HCT116 (cell line): ENCODE measurements at regions not wholly inside any gene's neighbourhood (a gene's known extent, or its start where the extent isn't known, plus 50 kb on each side); places are given as distances from the start of the nearest gene placed in this dataset.

ENCODE experiments used
- ATAC-seq: fragments of 200-7000 bp; cut with Tn5 transposase; 2 replicates; pipeline ENCODE4 v1.9.1; 2020; ENCODE audit warnings: mild to moderate bottlenecking, moderate library complexity
- BruUV-seq: library from RNA; stranded (reverse); fragments of 400-500 nt; replicated peaks from 2 replicates; lab custom pipeline; 2021; lab: Mats Ljungman, UMichigan
- CTCF ChIA-PET: fragments of 300-600 bp; sonication (Branson Sonifier 250); formaldehyde crosslinking; loops from one replicate; lab custom pipeline; 2021; ENCODE audit warnings: antibody characterized with exemption; lab: Charles Lee
- POLR2A ChIA-PET: fragments of 300-600, 350-600 bp; sonication (Branson Sonifier 250); formaldehyde crosslinking; loops from one replicate; lab custom pipeline; 2021; ENCODE audit warnings: antibody characterized with exemption; lab: Charles Lee
- RAD21 ChIA-PET, 2 experiments: fragments of 300-600 bp; sonication (Branson Sonifier 250); formaldehyde crosslinking; loops; one replicate each; lab custom pipeline; 2023; ENCODE audit warnings: low total read pairs in 2 of 2; ENCODE audit not compliant: uncharacterized antibody in 2 of 2, unreplicated experiment in 2 of 2, low non-redundant PET in 1 of 2; lab: Charles Lee
- DNase-seq: peaks from one replicate; pipeline ENCODE4 v3.0.0-alpha.2; 2010; ENCODE audit warnings: low read depth, low spot score
- H2AFZ ChIP-seq: fragments of 200-600 bp; shearing (Covaris generic), sonication (generic); 2 replicates; pipeline ENCODE4 v1.6.1; 2017; ENCODE audit warnings: low read depth, mixed run types, mixed read lengths, antibody characterized with exemption, low read length; ENCODE audit not compliant: poor library complexity, severe bottlenecking
- H3K27ac ChIP-seq: 2 replicates; pipeline ENCODE4 v1.5.1; 2012; ENCODE audit warnings: low read depth, low read length
- H3K27me3 ChIP-seq: fragments of 200-600 bp; sonication (generic); 2 replicates; pipeline ENCODE4 v1.6.1; 2016; ENCODE audit warnings: mixed run types, low read length, mixed read lengths; ENCODE audit not compliant: insufficient read depth
- H3K36me3 ChIP-seq, 2 experiments: fragments of 200-500 bp in 1 of 2; fragments of 200-600 bp in 1 of 2; sonication (Bioruptor generic) in 1 of 2; sonication (generic) in 1 of 2; 2 replicates each; pipeline versions ENCODE4 v1.5.1 to v1.6.1; 2014 to 2016; ENCODE audit warnings: low read length in 2 of 2, inconsistent platforms in 1 of 2, mixed read lengths in 1 of 2, mixed run types in 1 of 2; ENCODE audit not compliant: insufficient read depth in 2 of 2, control insufficient read depth in 1 of 2
- H3K4me1 ChIP-seq, 2 experiments: fragments of 200-600 bp in 1 of 2; sonication (generic) in 1 of 2; 2 replicates each; pipeline versions ENCODE4 v1.5.1 to v1.6.1; 2012 to 2017; ENCODE audit warnings: low read length in 2 of 2, inconsistent platforms in 1 of 2, mild to moderate bottlenecking in 1 of 2, mixed read lengths in 1 of 2, mixed run types in 1 of 2, moderate library complexity in 1 of 2; ENCODE audit not compliant: insufficient read depth in 2 of 2, control insufficient read depth in 1 of 2
- H3K4me2 ChIP-seq: fragments of 200-600 bp; sonication (generic); 2 replicates; pipeline ENCODE4 v1.6.1; 2017; ENCODE audit warnings: mixed run types, low read length, mixed read lengths
- H3K4me3 ChIP-seq, 2 experiments: fragments of 200-600 bp in 1 of 2; sonication (generic) in 1 of 2; replicated peaks in 1 of 2; 2 replicates each; pipeline ENCODE4 v1.5.1; 2011 to 2016; ENCODE audit warnings: low read length in 2 of 2, control low read depth in 1 of 2, low read depth in 1 of 2, mild to moderate bottlenecking in 1 of 2, mixed read lengths in 1 of 2, mixed run types in 1 of 2
- H3K79me2 ChIP-seq: fragments of 200-600 bp; sonication (generic); 2 replicates; pipeline ENCODE4 v1.6.1; 2017; ENCODE audit warnings: mild to moderate bottlenecking, mixed run types, low read length, moderate library complexity, mixed read lengths; ENCODE audit not compliant: insufficient read depth
- H3K9ac ChIP-seq: fragments of 200-600 bp; sonication (generic); 2 replicates; pipeline ENCODE4 v1.6.1; 2016; ENCODE audit warnings: low read length, mixed read lengths
- H3K9me2 ChIP-seq: fragments of 200-600 bp; sonication (generic), shearing (Covaris generic); 2 replicates; pipeline ENCODE4 v1.6.1; 2017; ENCODE audit warnings: mixed run types, mild to moderate bottlenecking, moderate library complexity; ENCODE audit not compliant: insufficient read depth
- H3K9me3 ChIP-seq, 2 experiments: fragments of 200-500 bp in 1 of 2; fragments of 200-600 bp in 1 of 2; sonication (Bioruptor generic) in 1 of 2; sonication (generic) in 1 of 2; 2 replicates each; pipeline ENCODE4 v1.6.1; 2014 to 2017; ENCODE audit warnings: low read length in 2 of 2, mixed read lengths in 2 of 2, inconsistent platforms in 1 of 2, low read depth in 1 of 2, mild to moderate bottlenecking in 1 of 2, mixed run types in 1 of 2, moderate library complexity in 1 of 2; ENCODE audit not compliant: control insufficient read depth in 1 of 2, insufficient read depth in 1 of 2
- H4K20me1 ChIP-seq: fragments of 200-600 bp; sonication (generic), shearing (Covaris generic); 2 replicates; pipeline ENCODE4 v1.6.1; 2017; ENCODE audit warnings: mixed run types, mild to moderate bottlenecking, moderate library complexity; ENCODE audit not compliant: insufficient read depth
- CBX3 ChIP-seq: IDR thresholded peaks from 2 replicates; pipeline ENCODE4 v1.6.1; 2012; ENCODE audit warnings: low read depth
- CEBPB ChIP-seq: IDR thresholded peaks from 2 replicates; pipeline ENCODE4 v1.6.1; 2012; ENCODE audit warnings: low read depth
- EGR1 ChIP-seq: IDR thresholded peaks from 2 replicates; pipeline ENCODE4 v1.6.1; 2012; ENCODE audit warnings: low read depth
- EZH2 ChIP-seq: fragments of 200-600 bp; sonication (generic); IDR thresholded peaks from 2 replicates; pipeline ENCODE4 v1.6.1; 2017; ENCODE audit warnings: antibody characterized with exemption, mixed run types
- EZH2phosphoT487 ChIP-seq: fragments of 200-600 bp; IDR thresholded peaks from 2 replicates; pipeline ENCODE4 v1.6.1; 2018; ENCODE audit warnings: antibody characterized with exemption, borderline replicate concordance
- JUND ChIP-seq: IDR thresholded peaks from 2 replicates; pipeline ENCODE4 v1.6.1; 2012
- POLR2A ChIP-seq: IDR thresholded peaks from 2 replicates; pipeline ENCODE4 v1.7.0; 2011; ENCODE audit warnings: borderline replicate concordance; ENCODE audit not compliant: insufficient read depth, insufficient read length; ENCODE audit errors: extremely low read depth
- POLR2AphosphoS5 ChIP-seq: IDR thresholded peaks from 2 replicates; pipeline ENCODE4 v1.6.1; 2011; ENCODE audit warnings: mild to moderate bottlenecking, low read depth, low read length, moderate library complexity
- RAD21 ChIP-seq: IDR thresholded peaks from 2 replicates; pipeline ENCODE4 v1.6.1; 2012; ENCODE audit warnings: low read depth, mild to moderate bottlenecking
- REST ChIP-seq: IDR thresholded peaks from 2 replicates; pipeline ENCODE4 v1.6.1; 2012; ENCODE audit warnings: low read depth
- SIN3A ChIP-seq: IDR thresholded peaks from 2 replicates; pipeline ENCODE4 v1.6.1; 2012; ENCODE audit warnings: low read depth
- SP1 ChIP-seq: IDR thresholded peaks from 2 replicates; pipeline ENCODE4 v1.6.1; 2012; ENCODE audit warnings: low read depth
- SRF ChIP-seq: IDR thresholded peaks from 2 replicates; pipeline ENCODE4 v1.6.1; 2012; ENCODE audit warnings: low read depth
- TCF7L2 ChIP-seq: IDR thresholded peaks from 2 replicates; pipeline ENCODE4 v1.7.0; 2011; ENCODE audit warnings: borderline replicate concordance, inconsistent platforms; ENCODE audit not compliant: insufficient read depth, insufficient read length; ENCODE audit errors: extremely low read depth
- ZBTB33 ChIP-seq: IDR thresholded peaks from 2 replicates; pipeline ENCODE4 v1.6.1; 2011; ENCODE audit warnings: mild to moderate bottlenecking, low read length, moderate library complexity; ENCODE audit not compliant: insufficient replicate concordance; ENCODE audit errors: extremely low read depth
- ZFX ChIP-seq: fragments of 450-650 bp; IDR thresholded peaks from 2 replicates; pipeline ENCODE4 v1.6.1; 2017
- ZNF274 ChIP-seq: fragments of 200-500 bp; sonication (Bioruptor generic); IDR thresholded peaks from 2 replicates; pipeline ENCODE4 v1.6.1; 2014; ENCODE audit warnings: mild to moderate bottlenecking, low read depth, low read length, inconsistent platforms
- intact Hi-C: fragments of 100-400 bp; cut with micrococcal nuclease; formaldehyde crosslinking; loops from 2 replicates; pipeline ENCODE4 v1.10.0; 2022
- TF ChIP-seq, protein P1 (sequence below): IDR thresholded peaks from 2 replicates; pipeline ENCODE4 v1.6.1; 2012
- TF ChIP-seq, protein P2 (sequence below), 3 experiments: fragments of 200-600 bp in 1 of 3; sonication (generic) in 1 of 3; IDR thresholded peaks in 2 of 3; conservative IDR thresholded peaks in 1 of 3; 2 replicates each; pipeline ENCODE4 v1.5.1; 2012 to 2017; ENCODE audit warnings: low read depth in 2 of 3, low read length in 2 of 3, antibody characterized with exemption in 1 of 3, borderline replicate concordance in 1 of 3, control low read depth in 1 of 3, mild to moderate bottlenecking in 1 of 3, mixed read lengths in 1 of 3, mixed run types in 1 of 3, moderate library complexity in 1 of 3; ENCODE audit not compliant: insufficient read depth in 1 of 3

DNA sequence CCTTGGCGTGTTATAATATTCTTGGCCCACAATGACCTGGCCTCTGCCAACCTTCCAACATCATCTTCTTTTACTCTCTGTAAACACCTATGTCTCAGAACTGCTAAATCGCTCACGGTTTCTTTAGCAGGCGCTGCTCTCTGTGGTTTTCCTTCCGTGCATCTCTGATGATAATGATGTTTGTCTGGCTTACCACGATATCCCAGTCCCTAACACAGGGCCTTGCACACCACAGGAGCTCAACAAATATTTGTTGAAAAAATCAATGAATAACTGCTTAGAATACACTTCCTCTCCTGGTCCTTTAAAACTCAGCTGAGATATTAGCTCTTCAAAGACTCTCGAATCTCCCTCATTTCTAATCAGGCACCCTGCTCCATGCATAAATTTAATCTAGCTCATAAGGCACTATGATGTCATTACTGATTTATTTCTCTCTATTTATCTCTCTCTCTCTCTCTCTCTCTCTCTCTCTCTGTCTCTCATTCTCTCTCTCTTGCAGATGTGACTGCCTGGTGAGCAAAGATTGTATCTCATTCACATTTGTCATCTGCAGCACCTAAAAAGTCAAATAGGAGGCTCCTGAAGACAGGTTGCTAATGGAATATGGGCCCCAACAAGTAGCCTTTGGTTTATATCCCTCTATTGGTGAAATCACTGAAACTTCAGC lies 206.4 kb downstream of the NHLRC3 start (continued):
- no peak for TF ChIP-seq EGR1
- no peak for TF ChIP-seq EZH2
- no peak for TF ChIP-seq SIN3A
- no peak for TF ChIP-seq POLR2AphosphoS5
- no peak for TF ChIP-seq REST
- TF ChIP-seq POLR2A = no peak
- TF ChIP-seq EZH2phosphoT487 = no peak
- TF ChIP-seq JUND = no peak
- TF ChIP-seq CBX3 = no peak
- TF ChIP-seq, protein P1, sequence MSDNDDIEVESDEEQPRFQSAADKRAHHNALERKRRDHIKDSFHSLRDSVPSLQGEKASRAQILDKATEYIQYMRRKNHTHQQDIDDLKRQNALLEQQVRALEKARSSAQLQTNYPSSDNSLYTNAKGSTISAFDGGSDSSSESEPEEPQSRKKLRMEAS = no peak

GRCh38 chr13:39245688-39246087 lies 207.4 kb downstream of the NHLRC3 start:
- H3K27me3 ChIP-seq = peaks cover 19% of the 10 kb centered on the region; the same call in 1 of the 2 replicates
- H3K79me2 ChIP-seq = no peaks in the 10 kb centered on the region
- H3K9me2 ChIP-seq = no peaks in the 10 kb centered on the region
- ChIA-PET POLR2A (interaction anchor here (1.0 kb wide), 1 partner anchor 13 kb away, joined by 3 read pairs; no protein-coding TSS in a partner anchor), CTCF (no interaction called here), RAD21 (no interaction called here)
- no peak for DNase-seq
- no peak overlapping the region for H3K27ac ChIP-seq
- H4K20me1 ChIP-seq = no peaks in the 10 kb centered on the region; the same call in 1 of the 2 replicates
- no peak overlapping the region for H2AFZ ChIP-seq
- H3K4me1 ChIP-seq = no peaks in the 10 kb centered on the region
- no TSS peak for BruUV-seq
- intact Hi-C loops = no loop called here
- no peak overlapping the region for H3K4me2 ChIP-seq
- H3K36me3 ChIP-seq = no peaks in the 10 kb centered on the region
- no peak for TF ChIP-seq ZNF274
- no peak for TF ChIP-seq ZFX
- TF ChIP-seq TCF7L2 = no peak
- TF ChIP-seq, protein P2, sequence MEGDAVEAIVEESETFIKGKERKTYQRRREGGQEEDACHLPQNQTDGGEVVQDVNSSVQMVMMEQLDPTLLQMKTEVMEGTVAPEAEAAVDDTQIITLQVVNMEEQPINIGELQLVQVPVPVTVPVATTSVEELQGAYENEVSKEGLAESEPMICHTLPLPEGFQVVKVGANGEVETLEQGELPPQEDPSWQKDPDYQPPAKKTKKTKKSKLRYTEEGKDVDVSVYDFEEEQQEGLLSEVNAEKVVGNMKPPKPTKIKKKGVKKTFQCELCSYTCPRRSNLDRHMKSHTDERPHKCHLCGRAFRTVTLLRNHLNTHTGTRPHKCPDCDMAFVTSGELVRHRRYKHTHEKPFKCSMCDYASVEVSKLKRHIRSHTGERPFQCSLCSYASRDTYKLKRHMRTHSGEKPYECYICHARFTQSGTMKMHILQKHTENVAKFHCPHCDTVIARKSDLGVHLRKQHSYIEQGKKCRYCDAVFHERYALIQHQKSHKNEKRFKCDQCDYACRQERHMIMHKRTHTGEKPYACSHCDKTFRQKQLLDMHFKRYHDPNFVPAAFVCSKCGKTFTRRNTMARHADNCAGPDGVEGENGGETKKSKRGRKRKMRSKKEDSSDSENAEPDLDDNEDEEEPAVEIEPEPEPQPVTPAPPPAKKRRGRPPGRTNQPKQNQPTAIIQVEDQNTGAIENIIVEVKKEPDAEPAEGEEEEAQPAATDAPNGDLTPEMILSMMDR (IDR thresholded peaks at IDR 0.05 in 2 of 3, conservative IDR thresholded peaks at IDR 0.05 in 1 of 3; ENCODE audit: borderline replicate concordance in 1 of 3, insufficient read depth in 1 of 3, low read depth in 2 of 3, low read length in 2 of 3) = no peak
- TF ChIP-seq EGR1 = no peak
- no peak for TF ChIP-seq RAD21
- TF ChIP-seq SP1 = no peak
- TF ChIP-seq JUND = no peak
- no peak for TF ChIP-seq POLR2A
- TF ChIP-seq SRF = no peak
- TF ChIP-seq, protein P1 = no peak
- no peak for TF ChIP-seq CEBPB
- no peak for TF ChIP-seq ZBTB33
- H3K9me3 ChIP-seq = no peaks in the 10 kb centered on the region
- no peak for ATAC-seq
- H3K9ac ChIP-seq = no peak overlapping the region
- H3K4me3 ChIP-seq = no peak overlapping the region
